HG03159 (cell line): ENCODE measurements at regions not wholly inside any gene's neighbourhood (a gene's known extent, or its start where the extent isn't known, plus 50 kb on each side); places are given as distances from the start of the nearest gene placed in this dataset.
"Not testable (repeated sequence)": the region's sequence is repeated elsewhere in the genome, so short reads cannot be mapped to it uniquely, and the experiment has no call there.

Experiments
- ATAC-seq: cut with Tn5 transposase; IDR thresholded peaks from one replicate; pipeline ENCODE4 v1.9.1; 2021; ENCODE audit warnings: mild to moderate bottlenecking, moderate library complexity; ENCODE audit not compliant: unreplicated experiment

DNA sequence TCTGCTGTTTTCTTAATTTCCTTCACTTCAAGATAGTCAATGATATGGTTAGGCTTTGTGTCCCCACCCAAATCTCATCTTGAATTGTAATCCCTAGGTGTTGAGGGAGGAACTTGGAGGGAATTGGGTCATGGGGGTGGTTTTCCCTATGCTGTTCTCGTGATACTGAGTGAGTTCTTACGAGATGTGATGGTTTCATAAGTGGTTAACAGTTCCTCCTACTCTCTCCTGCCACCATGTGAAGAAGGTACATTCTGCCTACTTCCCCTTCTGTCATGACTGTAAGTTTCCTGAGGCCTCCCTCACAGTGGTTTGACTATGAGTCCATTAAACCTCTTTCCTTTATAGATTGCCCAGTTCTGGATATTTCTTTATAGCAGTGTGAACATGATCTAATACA lies 74.0 kb upstream of the SAMSN1 start:
- no peak for ATAC-seq

GRCh38 chr21:14617871-14618270 lies 71.8 kb upstream of the SAMSN1 start:
- ATAC-seq, result no peak

DNA sequence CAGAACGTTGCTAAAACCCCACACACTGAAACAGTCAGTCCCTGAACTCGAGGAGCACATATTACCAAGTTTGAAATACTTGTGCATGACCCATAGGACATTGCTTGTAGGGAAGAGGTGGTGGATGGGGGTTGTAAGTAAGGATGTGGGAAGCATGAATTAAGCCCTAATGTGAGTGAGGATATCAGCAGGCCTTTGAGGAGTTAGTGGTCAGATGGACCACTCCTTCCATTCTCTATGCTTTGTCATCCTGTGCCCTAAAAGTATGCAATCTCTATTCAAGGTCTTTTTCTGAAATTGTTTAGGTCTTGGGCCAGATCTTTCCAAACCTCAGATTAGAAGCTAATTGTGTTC lies 70.9 kb upstream of the SAMSN1 start:
- no peak for ATAC-seq

- ATAC-seq, result no peak
Observed at GRCh38 chr21:14616380-14617039, 70.4 kb upstream of the SAMSN1 start.

- no peak for ATAC-seq
Observed at GRCh38 chr21:14615359-14615974, 69.4 kb upstream of the SAMSN1 start.

GRCh38 chr21:14614287-14614686 lies 68.2 kb upstream of the SAMSN1 start:
- no peak for ATAC-seq

DNA sequence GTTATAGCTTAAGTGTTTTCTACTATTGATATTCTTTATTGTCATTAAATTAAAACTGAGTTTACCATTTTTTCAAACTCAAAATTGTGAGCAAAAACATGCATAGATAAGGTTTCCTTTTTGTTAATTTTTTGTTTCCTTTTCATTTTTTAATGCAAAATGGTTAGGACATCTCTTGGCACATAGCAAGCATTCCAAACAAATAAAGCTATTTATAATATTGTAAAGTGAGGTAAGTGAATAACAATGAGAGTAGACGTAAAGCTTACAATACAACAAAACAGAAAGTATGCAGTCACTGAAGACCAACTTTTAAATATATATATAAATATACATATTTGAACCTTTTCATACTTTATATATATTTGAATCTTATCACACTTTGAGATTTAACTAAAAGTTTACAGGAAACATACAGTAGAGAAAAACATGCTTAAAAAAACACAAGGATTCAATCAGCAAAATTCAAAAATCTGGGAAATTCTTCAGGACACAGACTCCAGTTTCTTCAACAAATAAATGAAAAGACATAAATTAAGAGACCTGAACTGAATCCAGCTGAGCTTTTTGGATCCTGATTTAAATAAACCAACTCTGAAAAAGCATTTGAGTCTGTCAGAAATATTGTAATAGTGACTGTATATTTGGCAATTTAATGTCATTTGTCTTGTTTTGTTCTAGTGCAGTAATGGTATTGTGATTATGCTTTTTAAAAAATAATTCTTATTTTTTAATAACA lies 67.5 kb upstream of the SAMSN1 start:
- ATAC-seq, result no peak

DNA sequence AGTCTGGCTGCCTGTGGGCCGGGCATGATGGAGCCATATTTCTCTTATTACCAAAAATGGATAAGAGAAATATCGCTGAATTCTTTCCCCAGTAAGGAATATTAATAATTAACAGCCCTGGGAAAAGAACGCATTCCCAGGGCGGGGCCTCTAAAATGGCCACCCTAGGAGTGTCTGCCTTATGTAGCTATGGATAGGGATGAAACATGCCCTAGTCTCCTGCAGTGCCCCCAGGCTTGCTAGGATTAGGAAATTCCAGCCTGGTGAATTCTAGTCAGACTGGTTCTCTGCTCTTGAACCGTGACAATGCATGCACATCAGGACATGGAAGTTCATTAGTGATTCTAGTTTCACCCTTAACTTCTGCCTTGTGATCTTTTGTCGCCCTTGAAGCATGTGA lies 64.0 kb upstream of the SAMSN1 start:
- not testable (repeated sequence) for ATAC-seq

- no peak for ATAC-seq
Observed at GRCh38 chr21:14609274-14609673, 63.2 kb upstream of the SAMSN1 start.

- no peak for ATAC-seq
Observed at GRCh38 chr21:14607262-14607661, 61.1 kb upstream of the SAMSN1 start.

GRCh38 chr21:14603202-14603601 lies 57.1 kb upstream of the SAMSN1 start:
- ATAC-seq, result no peak

GRCh38 chr21:14602382-14602958 lies 56.4 kb upstream of the SAMSN1 start:
- no peak for ATAC-seq

- no peak for ATAC-seq
Observed at GRCh38 chr21:14600569-14601297, 54.6 kb upstream of the SAMSN1 start.

- ATAC-seq, result no peak
Observed at GRCh38 chr21:14598065-14598464, 52.0 kb upstream of the SAMSN1 start.
